H9 (cell line): ENCODE measurements at regions not wholly inside any gene's neighbourhood (a gene's known extent, or its start where the extent isn't known, plus 50 kb on each side); places are given as distances from the start of the nearest gene placed in this dataset.

Source experiments
- DNase-seq: peaks from one replicate; pipeline ENCODE4 v3.0.0-alpha.2; 2017
- H2AFZ ChIP-seq: one replicate; pipeline ENCODE4 v1.6.1; 2013; ENCODE audit warnings: mild to moderate bottlenecking, low read length, control low read depth, moderate library complexity
- H2AK5ac ChIP-seq: 2 replicates; pipeline ENCODE4 v1.6.1; 2013; ENCODE audit warnings: low read length, control low read depth, mixed read lengths; ENCODE audit not compliant: insufficient read length
- H2BK120ac ChIP-seq: one replicate; pipeline ENCODE4 v1.6.1; 2013; ENCODE audit warnings: low read depth, mild to moderate bottlenecking, low read length, control low read depth, inconsistent platforms; ENCODE audit not compliant: poor library complexity, severe bottlenecking
- H2BK12ac ChIP-seq: 2 replicates; pipeline ENCODE4 v1.6.1; 2013; ENCODE audit warnings: low read length, control low read depth, mixed read lengths, low read depth; ENCODE audit not compliant: insufficient read length
- H2BK15ac ChIP-seq: 2 replicates; pipeline ENCODE4 v1.6.1; 2013; ENCODE audit warnings: low read depth, low read length, control low read depth
- H2BK20ac ChIP-seq: one replicate; pipeline ENCODE4 v1.6.1; 2013; ENCODE audit warnings: low read depth, mild to moderate bottlenecking, low read length, control low read depth, inconsistent platforms; ENCODE audit not compliant: poor library complexity, severe bottlenecking
- H2BK5ac ChIP-seq: 2 replicates; pipeline ENCODE4 v1.6.1; 2013; ENCODE audit warnings: low read length, control low read depth, mixed read lengths; ENCODE audit not compliant: insufficient read length
- H3K14ac ChIP-seq: 2 replicates; pipeline ENCODE4 v1.6.1; 2013; ENCODE audit warnings: low read length, control low read depth; ENCODE audit not compliant: insufficient read depth
- H3K18ac ChIP-seq: 2 replicates; pipeline ENCODE4 v1.6.1; 2013; ENCODE audit warnings: low read depth, mild to moderate bottlenecking, mixed read lengths, low read length, control low read depth; ENCODE audit not compliant: insufficient read length
- H3K23ac ChIP-seq: 2 replicates; pipeline ENCODE4 v1.6.1; 2013; ENCODE audit warnings: low read length, control low read depth, mixed read lengths, low read depth; ENCODE audit not compliant: insufficient read length
- H3K23me2 ChIP-seq: 2 replicates; pipeline ENCODE4 v1.6.1; 2013; ENCODE audit warnings: low read depth, mild to moderate bottlenecking, mixed read lengths, low read length, control low read depth; ENCODE audit not compliant: insufficient read length, poor library complexity, severe bottlenecking
- H3K27ac ChIP-seq: 2 replicates; pipeline ENCODE4 v1.5.1; 2013; ENCODE audit warnings: low read length, control low read depth, mixed read lengths, low read depth; ENCODE audit not compliant: insufficient read length
- H3K27me3 ChIP-seq: 2 replicates; pipeline ENCODE4 v1.6.1; 2013; ENCODE audit warnings: low read length, control low read depth, inconsistent platforms; ENCODE audit not compliant: insufficient read depth
- H3K4ac ChIP-seq: 2 replicates; pipeline ENCODE4 v1.6.1; 2013; ENCODE audit warnings: low read depth, mild to moderate bottlenecking, control low read depth, inconsistent platforms, low read length, moderate library complexity
- H3K4me1 ChIP-seq: 2 replicates; pipeline ENCODE4 v1.6.1; 2013; ENCODE audit warnings: low read length, control low read depth, inconsistent platforms; ENCODE audit not compliant: insufficient read depth
- H3K4me2 ChIP-seq: 2 replicates; pipeline ENCODE4 v1.6.1; 2013; ENCODE audit warnings: low read length, control low read depth, mixed read lengths; ENCODE audit not compliant: insufficient read length, insufficient read depth
- H3K56ac ChIP-seq: 2 replicates; pipeline ENCODE4 v1.6.1; 2013; ENCODE audit warnings: low read depth, mild to moderate bottlenecking, mixed read lengths, low read length, control low read depth; ENCODE audit not compliant: insufficient read length
- H3K79me1 ChIP-seq: 2 replicates; pipeline ENCODE4 v1.6.1; 2013; ENCODE audit warnings: low read depth, mild to moderate bottlenecking, moderate library complexity, low read length, control low read depth, inconsistent platforms; ENCODE audit not compliant: insufficient read depth, poor library complexity, severe bottlenecking
- H3K79me2 ChIP-seq: 2 replicates; pipeline ENCODE4 v1.6.1; 2013; ENCODE audit warnings: low read length, control low read depth, inconsistent platforms; ENCODE audit not compliant: insufficient read depth
- H3K9ac ChIP-seq: 2 replicates; pipeline ENCODE4 v1.6.1; 2013; ENCODE audit warnings: low read length, control low read depth, mixed read lengths; ENCODE audit not compliant: insufficient read length; ENCODE audit errors: extremely low read depth
- H3K9me3 ChIP-seq: one replicate; pipeline ENCODE4 v1.6.1; 2013; ENCODE audit warnings: low read depth, low read length, inconsistent platforms; ENCODE audit not compliant: control insufficient read depth
- H3T11ph ChIP-seq: one replicate; pipeline ENCODE4 v1.6.1; 2013; ENCODE audit warnings: mild to moderate bottlenecking, low read length, control low read depth, inconsistent platforms
- H4K20me1 ChIP-seq: one replicate; pipeline ENCODE4 v1.6.1; 2013; ENCODE audit not compliant: control insufficient read depth, insufficient read length, insufficient read depth
- H4K5ac ChIP-seq: 2 replicates; pipeline ENCODE4 v1.6.1; 2013; ENCODE audit warnings: low read depth, mild to moderate bottlenecking, mixed read lengths, low read length, control low read depth; ENCODE audit not compliant: insufficient read length
- H4K8ac ChIP-seq: replicated peaks from 2 replicates; pipeline ENCODE4 v1.6.1; 2013; ENCODE audit warnings: low read length, control low read depth, mixed read lengths, low read depth; ENCODE audit not compliant: insufficient read length
- H4K91ac ChIP-seq: 2 replicates; pipeline ENCODE4 v1.6.1; 2013; ENCODE audit warnings: low read depth, mild to moderate bottlenecking, moderate library complexity, mixed read lengths, low read length, control low read depth; ENCODE audit not compliant: insufficient read length
- H3K27ac Mint-ChIP-seq, 3 experiments: 2 replicates in 2 of 3; 3 replicates in 1 of 3; pipeline ENCODE4 v1.8.0; 2020 to 2021; ENCODE audit warnings: mixed read lengths in 3 of 3, mild to moderate bottlenecking in 1 of 3, moderate library complexity in 1 of 3
- H3K27me3 Mint-ChIP-seq: 2 replicates; pipeline ENCODE4 v1.8.0; 2021; ENCODE audit warnings: low read depth, mild to moderate bottlenecking, moderate library complexity, mixed read lengths
- H3K36me3 Mint-ChIP-seq, 3 experiments: 2 replicates in 2 of 3; 3 replicates in 1 of 3; pipeline ENCODE4 v1.8.0; 2020 to 2021; ENCODE audit warnings: low read depth in 3 of 3, mixed read lengths in 3 of 3; ENCODE audit not compliant: insufficient read depth in 1 of 3
- H3K4me1 Mint-ChIP-seq, 2 experiments: 2 replicates each; pipeline ENCODE4 v1.8.0; 2020; ENCODE audit warnings: mixed read lengths in 2 of 2
- H3K4me3 Mint-ChIP-seq, 2 experiments: 2 replicates in 1 of 2; 3 replicates in 1 of 2; pipeline ENCODE4 v1.8.0; 2020 to 2021; ENCODE audit warnings: mild to moderate bottlenecking in 2 of 2, mixed read lengths in 2 of 2, moderate library complexity in 1 of 2
- H3K9me3 Mint-ChIP-seq, 2 experiments: 2 replicates in 1 of 2; 3 replicates in 1 of 2; pipeline ENCODE4 v1.8.0; 2020; ENCODE audit warnings: mild to moderate bottlenecking in 2 of 2, mixed read lengths in 2 of 2, moderate library complexity in 1 of 2
- TF ChIP-seq, protein P1 (sequence below): fragments of 200-600 bp; sonication (generic); conservative IDR thresholded peaks from 3 replicates; pipeline ENCODE4 v1.8.0; 2021; ENCODE audit warnings: antibody characterized with exemption, mild to moderate bottlenecking

DNA sequence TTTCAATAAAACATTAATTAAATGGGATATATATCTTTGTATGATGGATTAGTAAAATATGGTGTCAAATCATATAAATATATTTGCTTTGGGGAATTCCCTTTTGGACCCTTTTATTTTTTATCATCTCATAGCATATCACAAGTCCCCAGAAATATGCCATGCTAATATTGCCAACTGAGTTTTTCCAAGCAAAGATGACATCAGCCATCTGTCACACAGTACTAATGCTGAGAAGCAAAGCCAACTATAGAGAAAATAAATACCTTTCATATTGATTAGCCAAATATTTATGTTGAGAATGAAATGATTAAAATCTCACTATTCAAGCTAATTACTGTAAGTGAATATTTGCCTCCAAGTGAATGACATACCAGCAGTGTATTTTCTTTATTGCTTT is 575.3 kb downstream of the ETV1 start:
- H3K56ac ChIP-seq = no peak overlapping the region
- no peaks in the 10 kb centered on the region for H3K23me2 ChIP-seq
- Mint-ChIP-seq H3K4me1 (no peaks in the 10 kb centered on the region), H3K4me3 (no peak overlapping the region), H3K36me3 (peaks cover 2 to 11% (median 7%) of the 10 kb centered on the region in 3 experiments; a peak in 5 of 7 replicates), H3K9me3 (peaks cover 2 to 5% of the 10 kb centered on the region in 2 experiments; a peak in 2 of 5 replicates), H3K27me3 (no peaks in the 10 kb centered on the region), H3K27ac (no peak overlapping the region)
- no peak overlapping the region for H2BK20ac ChIP-seq
- no peak overlapping the region for H2AFZ ChIP-seq
- no peak overlapping the region for H2BK5ac ChIP-seq
- H3K27ac ChIP-seq = no peak overlapping the region
- H2BK120ac ChIP-seq = no peak overlapping the region
- no peak overlapping the region for H3K4ac ChIP-seq
- no peaks in the 10 kb centered on the region for H3K79me1 ChIP-seq
- TF ChIP-seq, protein P1, sequence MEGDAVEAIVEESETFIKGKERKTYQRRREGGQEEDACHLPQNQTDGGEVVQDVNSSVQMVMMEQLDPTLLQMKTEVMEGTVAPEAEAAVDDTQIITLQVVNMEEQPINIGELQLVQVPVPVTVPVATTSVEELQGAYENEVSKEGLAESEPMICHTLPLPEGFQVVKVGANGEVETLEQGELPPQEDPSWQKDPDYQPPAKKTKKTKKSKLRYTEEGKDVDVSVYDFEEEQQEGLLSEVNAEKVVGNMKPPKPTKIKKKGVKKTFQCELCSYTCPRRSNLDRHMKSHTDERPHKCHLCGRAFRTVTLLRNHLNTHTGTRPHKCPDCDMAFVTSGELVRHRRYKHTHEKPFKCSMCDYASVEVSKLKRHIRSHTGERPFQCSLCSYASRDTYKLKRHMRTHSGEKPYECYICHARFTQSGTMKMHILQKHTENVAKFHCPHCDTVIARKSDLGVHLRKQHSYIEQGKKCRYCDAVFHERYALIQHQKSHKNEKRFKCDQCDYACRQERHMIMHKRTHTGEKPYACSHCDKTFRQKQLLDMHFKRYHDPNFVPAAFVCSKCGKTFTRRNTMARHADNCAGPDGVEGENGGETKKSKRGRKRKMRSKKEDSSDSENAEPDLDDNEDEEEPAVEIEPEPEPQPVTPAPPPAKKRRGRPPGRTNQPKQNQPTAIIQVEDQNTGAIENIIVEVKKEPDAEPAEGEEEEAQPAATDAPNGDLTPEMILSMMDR = no peak
- H4K5ac ChIP-seq = no peak overlapping the region
- no peaks in the 10 kb centered on the region for H3K27me3 ChIP-seq
- no peaks in the 10 kb centered on the region for H3K79me2 ChIP-seq
- no peak for DNase-seq
- H3K4me2 ChIP-seq = no peak overlapping the region
- no peak overlapping the region for H3K14ac ChIP-seq
- no peak overlapping the region for H2BK12ac ChIP-seq
- H2BK15ac ChIP-seq = no peak overlapping the region
- no peak overlapping the region for H4K8ac ChIP-seq
- no peak overlapping the region for H2AK5ac ChIP-seq
- no peak overlapping the region for H3T11ph ChIP-seq
- no peak overlapping the region for H4K91ac ChIP-seq
- no peak overlapping the region for H3K9ac ChIP-seq
- H4K20me1 ChIP-seq = no peaks in the 10 kb centered on the region
- H3K18ac ChIP-seq = no peak overlapping the region
- H3K4me1 ChIP-seq = no peaks in the 10 kb centered on the region
- no peaks in the 10 kb centered on the region for H3K9me3 ChIP-seq
- no peak overlapping the region for H3K23ac ChIP-seq
